ENCODE measurements at regions not wholly inside any gene's neighbourhood (a gene's known extent, or its start where the extent isn't known, plus 50 kb on each side); places are given as distances from the start of the nearest gene placed in this dataset.

- Histone ChIP-seq H3K4ac (ENCODE audit: low read depth, low read length) (no peak overlapping the region), H3K4me2 (ENCODE audit: low read depth, low read length) (no peak overlapping the region), H3K27ac (ENCODE audit: insufficient read depth, low read length) (no peak overlapping the region), H3K27me3 (ENCODE audit: control insufficient read depth, insufficient read depth, low read length) (no peaks in the 10 kb centered on the region), H4K5ac (ENCODE audit: low read depth, low read length) (no peak overlapping the region), H3K79me1 (ENCODE audit: low read depth in 1 of 2, low read length in 2 of 2) (no peaks in the 10 kb centered on the region), H3K18ac (ENCODE audit: low read depth, low read length) (no peak overlapping the region), H3K56ac (ENCODE audit: extremely low read depth, insufficient read depth, low read length) (no peak overlapping the region), H2BK20ac (ENCODE audit: low read depth, low read length) (no peak overlapping the region), H2BK120ac (ENCODE audit: low read depth, low read length) (no peak overlapping the region), H2BK15ac (ENCODE audit: low read depth, low read length) (no peak overlapping the region), H3K4me3 (ENCODE audit: insufficient read depth, low read depth, low read length) (no peak overlapping the region), H4K20me1 (ENCODE audit: insufficient read depth, low read length) (no peaks in the 10 kb centered on the region), H3K14ac (replicated peaks; ENCODE audit: low read depth, low read length) (no peak overlapping the region), H2AFZ (replicated peaks; ENCODE audit: low read length, poor library complexity) (no peak overlapping the region), H2BK5ac (ENCODE audit: low read depth, low read length, poor library complexity, severe bottlenecking) (no peak overlapping the region), H4K8ac (ENCODE audit: low read depth in 2 of 2, low read length in 2 of 2) (no peak overlapping the region), H2AK5ac (ENCODE audit: low read depth, low read length) (no peak overlapping the region), H3K9me3 (ENCODE audit: control insufficient read depth, insufficient read depth, low read length) (peaks cover 23% of the 10 kb centered on the region), H3K36me3 (ENCODE audit: control insufficient read depth, insufficient read depth, low read length) (no peaks in the 10 kb centered on the region), H3K23ac (ENCODE audit: low read depth, low read length) (no peak overlapping the region), H3K4me1 (ENCODE audit: control insufficient read depth, insufficient read depth, low read length) (no peaks in the 10 kb centered on the region), H3K9ac (ENCODE audit: low read depth, low read length) (no peak overlapping the region), H4K91ac (ENCODE audit: insufficient read depth, low read depth, low read length) (no peak overlapping the region), H2AK9ac (replicated peaks; ENCODE audit: low read depth, low read length, poor library complexity) (no peak overlapping the region), H3K9me1 (ENCODE audit: insufficient read depth, low read length) (no peaks in the 10 kb centered on the region)
- TF ChIP-seq CTCF (conservative IDR thresholded peaks at IDR 0.05; ENCODE audit: low read depth, low read length) (no peak), RAD21 (IDR thresholded peaks at IDR 0.05; ENCODE audit: low read length) (no peak), CHD1 (IDR thresholded peaks at IDR 0.05; ENCODE audit: low read depth, low read length) (no peak), RCOR1 (IDR thresholded peaks at IDR 0.05; ENCODE audit: insufficient replicate concordance, low read length) (no peak), MAZ (IDR thresholded peaks at IDR 0.05; ENCODE audit: borderline replicate concordance, low read depth, low read length) (no peak), SMC3 (IDR thresholded peaks at IDR 0.05; ENCODE audit: low read depth, low read length) (no peak), CEBPB (IDR thresholded peaks at IDR 0.05; ENCODE audit: low read depth, low read length) (no peak), POLR2A (IDR thresholded peaks at IDR 0.05; ENCODE audit: low read depth, low read length) (no peak), FOS (IDR thresholded peaks at IDR 0.05; ENCODE audit: low read depth, low read length) (no peak), RFX5 (IDR thresholded peaks at IDR 0.05; ENCODE audit: low read depth, low read length) (no peak)
- TF ChIP-seq, protein P1, sequence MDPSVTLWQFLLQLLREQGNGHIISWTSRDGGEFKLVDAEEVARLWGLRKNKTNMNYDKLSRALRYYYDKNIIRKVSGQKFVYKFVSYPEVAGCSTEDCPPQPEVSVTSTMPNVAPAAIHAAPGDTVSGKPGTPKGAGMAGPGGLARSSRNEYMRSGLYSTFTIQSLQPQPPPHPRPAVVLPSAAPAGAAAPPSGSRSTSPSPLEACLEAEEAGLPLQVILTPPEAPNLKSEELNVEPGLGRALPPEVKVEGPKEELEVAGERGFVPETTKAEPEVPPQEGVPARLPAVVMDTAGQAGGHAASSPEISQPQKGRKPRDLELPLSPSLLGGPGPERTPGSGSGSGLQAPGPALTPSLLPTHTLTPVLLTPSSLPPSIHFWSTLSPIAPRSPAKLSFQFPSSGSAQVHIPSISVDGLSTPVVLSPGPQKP (IDR thresholded peaks at IDR 0.05; ENCODE audit: borderline replicate concordance, low read depth, low read length): no peak
- no TSS peak for BruUV-seq (replicated peaks)
- CTCF ChIA-PET: no interaction called here
- in situ Hi-C loops (cut with MboI; ENCODE audit: low sequenced_read_pairs): no loop called here
- WGBS, 2 experiments (ENCODE audit: extremely low coverage in 2 of 2, insufficient read length in 1 of 2): 54% methylated on average over 6 of the region's 10 CpGs; no CpG with 5 or more reads in 1 of the 2 experiments
- dilution Hi-C loops (cut with HindIII; ENCODE audit: low sequenced_read_pairs, unreplicated experiment): no loop called here
- ATAC-seq (ENCODE audit: low read depth): no peak
- POLR2A ChIA-PET (ENCODE audit: unreplicated experiment): no interaction called here
- DNase-seq: no peak
- intact Hi-C loops (cut with micrococcal nuclease): no loop called here
Observed at GRCh38 chrX:959595-959994, 252.9 kb downstream of the CRLF2 start.
